ENCODE measurements at regions not wholly inside any gene's neighbourhood (a gene's known extent, or its start where the extent isn't known, plus 50 kb on each side); places are given as distances from the start of the nearest gene placed in this dataset.

DNA sequence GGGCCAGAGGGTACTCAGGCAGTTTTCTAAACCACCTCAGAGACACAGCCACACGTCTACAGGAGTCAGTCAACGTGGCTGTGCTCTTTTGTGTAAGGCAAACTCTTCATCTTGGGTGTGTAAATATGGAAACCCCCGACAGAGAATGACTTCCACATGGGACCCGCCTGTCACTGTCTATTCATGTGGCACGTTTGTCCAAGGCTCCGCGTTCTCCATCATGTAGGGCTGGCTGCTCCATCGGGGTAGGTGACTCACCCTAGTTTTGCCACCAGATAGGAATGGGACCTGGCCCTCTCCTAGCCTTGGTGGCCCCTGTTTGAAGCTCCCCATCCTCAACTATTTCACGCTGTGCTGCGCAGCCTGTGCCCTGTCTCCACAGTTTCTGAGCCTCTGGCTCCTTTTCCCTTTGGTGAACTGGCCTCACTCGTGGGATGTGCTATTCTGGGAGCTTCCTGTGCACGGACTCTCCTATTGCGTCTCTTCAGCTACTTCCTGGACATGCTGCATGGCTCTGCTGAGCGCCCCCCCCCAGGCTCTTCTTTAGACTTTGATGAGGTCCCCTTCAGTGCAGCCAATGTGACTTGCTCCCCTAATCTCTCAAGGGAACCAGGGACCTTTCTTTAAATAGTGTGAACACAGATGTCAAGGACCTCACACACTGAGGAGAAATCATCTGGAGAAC lies 143.2 kb upstream of the PDE10A start:
- Histone ChIP-seq H3K9me3 (ENCODE audit: insufficient read depth, low read depth, low read length) (no peaks in the 10 kb centered on the region), H3K27me3 (ENCODE audit: insufficient read depth, low read length, poor library complexity, severe bottlenecking) (no peaks in the 10 kb centered on the region), H3K4me1 (ENCODE audit: insufficient read depth, low read length, poor library complexity, severe bottlenecking) (no peaks in the 10 kb centered on the region), H3F3A (ENCODE audit: low read depth) (no peaks in the 10 kb centered on the region), H3K36me3 (ENCODE audit: insufficient read depth, low read length) (no peaks in the 10 kb centered on the region), H3K4me2 (ENCODE audit: low read depth, low read length, poor library complexity, severe bottlenecking) (no peak overlapping the region), H3K79me2 (ENCODE audit: insufficient read depth, low read length) (no peaks in the 10 kb centered on the region), H3K9ac (ENCODE audit: low read depth, low read length, poor library complexity, severe bottlenecking) (no peak overlapping the region), H2AFZ (ENCODE audit: low read length) (no peak overlapping the region), H4K20me1 (ENCODE audit: insufficient read depth, low read length, poor library complexity, severe bottlenecking) (no peaks in the 10 kb centered on the region), H3K9me2 (replicated peaks; ENCODE audit: low read depth, low read length) (no peaks in the 10 kb centered on the region), H3K4me3 (ENCODE audit: low read length, poor library complexity, severe bottlenecking) (no peak overlapping the region)
- no peak for TF ChIP-seq EZH2phosphoT487 (IDR thresholded peaks at IDR 0.05; ENCODE audit: borderline replicate concordance)
- TF ChIP-seq, protein P1, sequence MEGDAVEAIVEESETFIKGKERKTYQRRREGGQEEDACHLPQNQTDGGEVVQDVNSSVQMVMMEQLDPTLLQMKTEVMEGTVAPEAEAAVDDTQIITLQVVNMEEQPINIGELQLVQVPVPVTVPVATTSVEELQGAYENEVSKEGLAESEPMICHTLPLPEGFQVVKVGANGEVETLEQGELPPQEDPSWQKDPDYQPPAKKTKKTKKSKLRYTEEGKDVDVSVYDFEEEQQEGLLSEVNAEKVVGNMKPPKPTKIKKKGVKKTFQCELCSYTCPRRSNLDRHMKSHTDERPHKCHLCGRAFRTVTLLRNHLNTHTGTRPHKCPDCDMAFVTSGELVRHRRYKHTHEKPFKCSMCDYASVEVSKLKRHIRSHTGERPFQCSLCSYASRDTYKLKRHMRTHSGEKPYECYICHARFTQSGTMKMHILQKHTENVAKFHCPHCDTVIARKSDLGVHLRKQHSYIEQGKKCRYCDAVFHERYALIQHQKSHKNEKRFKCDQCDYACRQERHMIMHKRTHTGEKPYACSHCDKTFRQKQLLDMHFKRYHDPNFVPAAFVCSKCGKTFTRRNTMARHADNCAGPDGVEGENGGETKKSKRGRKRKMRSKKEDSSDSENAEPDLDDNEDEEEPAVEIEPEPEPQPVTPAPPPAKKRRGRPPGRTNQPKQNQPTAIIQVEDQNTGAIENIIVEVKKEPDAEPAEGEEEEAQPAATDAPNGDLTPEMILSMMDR (conservative IDR thresholded peaks at IDR 0.05; ENCODE audit: low read length), result no peak

DNA sequence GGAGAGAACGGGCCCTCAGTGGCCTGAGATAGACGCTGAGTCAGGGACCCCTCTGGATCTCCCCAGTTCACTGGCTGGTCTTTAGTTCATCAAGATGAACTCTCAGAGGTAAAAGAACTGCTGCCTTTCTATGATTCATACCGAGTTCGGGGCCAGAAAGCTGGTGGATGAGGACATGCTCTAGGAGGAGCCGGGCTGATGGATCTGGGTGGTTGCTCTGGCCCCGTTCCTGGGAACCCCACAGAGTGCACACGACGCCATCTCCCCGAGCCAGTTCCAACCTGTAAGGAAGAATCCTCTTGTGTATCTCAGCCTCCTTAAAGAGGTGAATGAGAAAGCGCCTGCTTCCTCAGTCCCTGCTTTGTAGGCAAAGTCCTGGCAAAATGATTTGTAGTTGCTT lies 142.6 kb upstream of the PDE10A start:
- no peak overlapping the region for H3K9ac ChIP-seq (ENCODE audit: low read depth, low read length, poor library complexity, severe bottlenecking)
- H4K20me1 ChIP-seq (ENCODE audit: insufficient read depth, low read length, poor library complexity, severe bottlenecking), result no peaks in the 10 kb centered on the region
- H3K79me2 ChIP-seq (ENCODE audit: insufficient read depth, low read length), result no peaks in the 10 kb centered on the region
- no peaks in the 10 kb centered on the region for H3K4me1 ChIP-seq (ENCODE audit: insufficient read depth, low read length, poor library complexity, severe bottlenecking)
- no peaks in the 10 kb centered on the region for H3K36me3 ChIP-seq (ENCODE audit: insufficient read depth, low read length)
- H2AFZ ChIP-seq (ENCODE audit: low read length), result no peak overlapping the region
- no peaks in the 10 kb centered on the region for H3K9me2 ChIP-seq (replicated peaks; ENCODE audit: low read depth, low read length)
- H3K4me2 ChIP-seq (ENCODE audit: low read depth, low read length, poor library complexity, severe bottlenecking), result no peak overlapping the region
- H3K4me3 ChIP-seq (ENCODE audit: low read length, poor library complexity, severe bottlenecking), result no peak overlapping the region
- H3F3A ChIP-seq (ENCODE audit: low read depth), result no peaks in the 10 kb centered on the region
- no peaks in the 10 kb centered on the region for H3K9me3 ChIP-seq (ENCODE audit: insufficient read depth, low read depth, low read length)
- no peak for TF ChIP-seq EZH2phosphoT487 (IDR thresholded peaks at IDR 0.05; ENCODE audit: borderline replicate concordance)
- TF ChIP-seq, protein P1 (conservative IDR thresholded peaks at IDR 0.05; ENCODE audit: low read length), result no peak
- no peaks in the 10 kb centered on the region for H3K27me3 ChIP-seq (ENCODE audit: insufficient read depth, low read length, poor library complexity, severe bottlenecking)

DNA sequence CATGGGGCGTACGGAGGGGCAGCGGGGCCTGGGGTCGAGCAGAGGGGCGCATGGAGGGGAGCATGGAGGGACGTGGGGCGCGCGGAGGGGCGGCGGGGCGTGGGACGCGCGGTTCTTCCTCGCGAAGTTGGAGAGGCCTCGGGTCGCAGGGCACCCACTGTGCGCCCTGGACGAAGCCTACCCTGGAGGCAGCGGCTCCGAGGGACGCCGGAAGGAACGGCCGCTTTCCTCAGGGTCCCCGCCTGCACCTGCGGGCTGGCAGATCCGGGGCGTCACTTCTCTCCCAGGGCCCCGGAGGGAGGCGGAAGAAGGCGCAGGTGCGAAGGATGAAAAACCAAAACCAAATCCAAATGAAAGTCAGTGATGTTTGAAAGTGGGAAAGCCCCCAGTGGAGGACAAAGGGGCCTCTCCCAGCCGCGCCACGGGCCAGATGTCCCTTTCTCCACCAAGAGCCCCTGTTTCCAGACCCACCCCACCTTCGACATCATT lies 142.1 kb upstream of the PDE10A start:
- no peak overlapping the region for H3K4me3 ChIP-seq (ENCODE audit: low read length, poor library complexity, severe bottlenecking)

More for the DNA sequence above, 142.1 kb upstream of the PDE10A start:
- Histone ChIP-seq H3K36me3 (ENCODE audit: insufficient read depth, low read length) (no peaks in the 10 kb centered on the region), H2AFZ (ENCODE audit: low read length) (no peak overlapping the region), H3K9ac (ENCODE audit: low read depth, low read length, poor library complexity, severe bottlenecking) (no peak overlapping the region), H3K27me3 (ENCODE audit: insufficient read depth, low read length, poor library complexity, severe bottlenecking) (no peaks in the 10 kb centered on the region), H3K4me1 (ENCODE audit: insufficient read depth, low read length, poor library complexity, severe bottlenecking) (no peaks in the 10 kb centered on the region), H3K9me3 (ENCODE audit: insufficient read depth, low read depth, low read length) (no peaks in the 10 kb centered on the region), H4K20me1 (ENCODE audit: insufficient read depth, low read length, poor library complexity, severe bottlenecking) (no peaks in the 10 kb centered on the region), H3F3A (ENCODE audit: low read depth) (no peaks in the 10 kb centered on the region), H3K4me2 (ENCODE audit: low read depth, low read length, poor library complexity, severe bottlenecking) (no peak overlapping the region), H3K9me2 (replicated peaks; ENCODE audit: low read depth, low read length) (no peaks in the 10 kb centered on the region), H3K79me2 (ENCODE audit: insufficient read depth, low read length) (no peaks in the 10 kb centered on the region)
- TF ChIP-seq EZH2phosphoT487 (IDR thresholded peaks at IDR 0.05; ENCODE audit: borderline replicate concordance), result no peak
- TF ChIP-seq, protein P1 (conservative IDR thresholded peaks at IDR 0.05; ENCODE audit: low read length), result no peak
